Mesodermal cell (in vitro differentiated cells): ENCODE measurements at regions not wholly inside any gene's neighbourhood (a gene's known extent, or its start where the extent isn't known, plus 50 kb on each side); places are given as distances from the start of the nearest gene placed in this dataset.

ENCODE experiments used
- H3K27ac ChIP-seq: 2 replicates; pipeline ENCODE4 v1.7.0; 2013; ENCODE audit warnings: mild to moderate bottlenecking, low read depth, low read length, moderate library complexity; ENCODE audit not compliant: severe bottlenecking
- H3K36me3 ChIP-seq: 2 replicates; pipeline ENCODE4 v1.7.1; 2013; ENCODE audit warnings: mild to moderate bottlenecking, low read length, moderate library complexity; ENCODE audit not compliant: control insufficient read depth, insufficient read depth
- H3K4me1 ChIP-seq: one replicate; pipeline ENCODE4 v1.7.1; 2013; ENCODE audit warnings: mild to moderate bottlenecking, low read length; ENCODE audit not compliant: insufficient read depth, control insufficient read depth, poor library complexity, severe bottlenecking
- H3K4me3 ChIP-seq: 2 replicates; pipeline ENCODE4 v1.7.0; 2013; ENCODE audit warnings: low read length, control low read depth, mild to moderate bottlenecking; ENCODE audit not compliant: insufficient read depth, poor library complexity, severe bottlenecking; ENCODE audit errors: extremely low read depth
- H3K9me3 ChIP-seq: 2 replicates; pipeline ENCODE4 v1.7.1; 2013; ENCODE audit warnings: mild to moderate bottlenecking, low read length, moderate library complexity; ENCODE audit not compliant: control insufficient read depth
- WGBS, 2 experiments: methylation state at CpG; one replicate each; pipeline ENCODE4 v1.1.5; 2013; ENCODE audit warnings: missing lambda C conversion rate in 2 of 2; ENCODE audit not compliant: insufficient coverage in 2 of 2; 5-methylcytosine and 5-hydroxymethylcytosine counted together

DNA sequence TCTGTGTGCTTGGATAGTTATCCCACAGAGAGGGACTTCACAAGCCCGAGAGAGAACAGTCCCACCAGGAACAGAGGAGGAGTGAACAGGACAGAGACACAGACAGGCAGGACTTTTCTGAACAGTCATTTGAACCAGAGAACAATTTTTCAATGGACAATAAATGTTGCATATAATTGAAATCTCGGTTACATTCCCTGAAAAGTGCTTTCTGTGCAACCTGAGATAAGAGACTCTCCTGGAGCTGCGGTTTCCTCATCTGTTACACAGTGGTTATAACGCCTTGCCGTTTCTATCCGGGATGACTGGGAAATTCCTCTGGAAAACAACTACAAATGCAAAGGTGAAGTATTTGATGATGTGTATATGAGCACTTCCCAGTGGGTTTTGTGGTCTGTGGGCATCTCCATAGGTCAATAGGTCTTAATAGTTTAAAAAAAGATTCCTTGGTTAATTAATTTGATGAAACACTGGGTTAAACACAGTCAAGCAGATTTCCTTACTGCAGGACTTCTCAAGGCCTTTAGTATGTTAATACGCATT lies 87.2 kb upstream of the HPCAL1 start:
- H3K4me3 ChIP-seq = no peak overlapping the region
- H3K36me3 ChIP-seq = no peaks in the 10 kb centered on the region
- no peaks in the 10 kb centered on the region for H3K4me1 ChIP-seq
- H3K9me3 ChIP-seq = no peaks in the 10 kb centered on the region
- H3K27ac ChIP-seq = no peak overlapping the region
- 78 to 98% methylated on average over 3 to 7 of the region's 7 CpGs for WGBS, 2 experiments

DNA sequence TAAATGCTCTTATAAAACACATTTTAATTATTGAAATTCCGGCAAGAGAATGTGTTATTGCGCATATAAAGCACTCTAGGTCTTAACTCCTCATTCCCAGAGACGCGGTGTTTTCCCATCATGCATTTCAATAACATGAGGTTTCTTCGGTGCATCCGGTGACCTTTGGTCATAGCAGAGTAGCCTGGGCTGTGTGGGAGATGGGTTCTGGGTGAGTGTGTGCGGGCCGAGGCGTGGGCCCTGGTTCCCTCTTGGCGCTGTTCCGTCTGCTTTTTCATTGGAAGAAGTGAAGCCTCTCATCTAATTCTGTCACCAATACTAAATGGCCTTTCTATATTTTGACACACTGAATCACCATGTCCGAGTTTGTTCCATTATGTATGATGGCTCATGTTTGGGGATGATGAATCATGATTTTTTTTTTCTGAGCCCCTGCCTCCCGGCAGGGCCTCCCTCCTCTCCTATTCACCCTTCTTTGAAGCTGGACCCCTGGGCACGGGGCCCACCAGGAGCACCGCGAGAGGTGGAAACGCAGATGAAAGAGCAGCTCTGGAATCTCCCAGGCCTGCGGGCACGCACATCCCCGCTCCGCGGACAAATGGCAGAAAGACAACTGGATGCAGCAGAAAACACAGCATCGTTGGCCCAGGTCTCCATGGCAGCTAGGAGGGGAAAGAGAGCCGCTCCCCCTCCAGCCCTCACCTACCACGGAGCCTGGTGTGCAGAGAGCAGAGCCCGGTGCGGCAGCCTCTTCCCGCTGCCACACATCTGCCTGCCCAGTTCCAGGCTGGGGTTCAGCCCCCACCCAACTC lies 85.8 kb upstream of the HPCAL1 start:
- Histone ChIP-seq H3K4me3 (no peak overlapping the region), H3K36me3 (no peaks in the 10 kb centered on the region), H3K9me3 (no peaks in the 10 kb centered on the region), H3K27ac (no peak overlapping the region), H3K4me1 (no peaks in the 10 kb centered on the region)
- 87 to 95% methylated on average over 14 to 15 of the region's 28 CpGs for WGBS, 2 experiments

DNA sequence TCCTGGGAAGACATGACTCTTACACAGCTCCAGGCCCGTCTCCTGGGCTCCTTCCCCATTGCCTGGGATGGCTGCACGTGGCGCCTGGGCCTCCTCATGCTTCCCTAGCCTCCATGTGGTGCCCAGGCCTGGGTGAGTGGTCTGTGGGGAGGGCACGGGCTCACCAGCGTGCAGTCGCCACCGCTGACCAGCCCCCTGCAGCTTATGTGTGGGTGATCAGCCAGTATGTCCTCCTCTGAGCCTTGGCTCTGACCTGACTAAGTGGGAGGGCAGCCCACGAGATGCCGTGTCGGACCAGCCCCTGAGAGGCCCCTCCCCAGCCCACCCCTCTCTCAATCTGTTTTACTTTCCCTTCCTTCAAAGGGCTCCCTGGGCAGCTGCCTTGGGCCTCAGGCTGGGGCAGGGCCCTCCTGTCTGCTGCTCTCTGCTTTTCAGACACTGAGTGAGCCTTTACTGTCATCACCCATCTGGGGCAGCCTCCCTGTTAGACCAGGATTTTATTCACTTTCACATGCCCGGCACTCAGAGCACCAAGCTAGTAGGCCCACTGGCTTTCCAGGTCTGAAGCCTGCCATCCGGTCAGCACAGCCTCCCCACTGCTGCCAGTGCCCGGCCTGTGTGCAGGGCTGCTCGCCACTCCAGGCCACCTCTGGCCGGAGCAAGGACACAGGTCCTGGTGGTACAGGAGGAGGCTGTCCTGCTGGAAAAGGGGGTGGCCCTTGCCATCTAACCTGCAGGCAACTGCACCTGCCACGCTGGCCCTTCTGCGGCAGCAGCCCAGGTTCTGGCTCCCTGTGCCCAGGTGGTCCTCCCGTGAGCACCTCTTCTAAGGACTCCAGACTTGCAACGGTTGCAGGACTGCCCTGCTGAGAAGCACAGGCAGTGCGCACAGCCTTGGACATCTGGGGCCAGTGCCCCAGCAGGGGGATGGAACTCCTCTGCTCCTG lies 84.9 kb upstream of the HPCAL1 start:
- 93 to 96% methylated on average over 17 to 19 of the region's 20 CpGs for WGBS, 2 experiments
- no peaks in the 10 kb centered on the region for H3K4me1 ChIP-seq
- no peak overlapping the region for H3K4me3 ChIP-seq
- H3K9me3 ChIP-seq = no peaks in the 10 kb centered on the region
- no peaks in the 10 kb centered on the region for H3K36me3 ChIP-seq
- H3K27ac ChIP-seq = no peak overlapping the region

DNA sequence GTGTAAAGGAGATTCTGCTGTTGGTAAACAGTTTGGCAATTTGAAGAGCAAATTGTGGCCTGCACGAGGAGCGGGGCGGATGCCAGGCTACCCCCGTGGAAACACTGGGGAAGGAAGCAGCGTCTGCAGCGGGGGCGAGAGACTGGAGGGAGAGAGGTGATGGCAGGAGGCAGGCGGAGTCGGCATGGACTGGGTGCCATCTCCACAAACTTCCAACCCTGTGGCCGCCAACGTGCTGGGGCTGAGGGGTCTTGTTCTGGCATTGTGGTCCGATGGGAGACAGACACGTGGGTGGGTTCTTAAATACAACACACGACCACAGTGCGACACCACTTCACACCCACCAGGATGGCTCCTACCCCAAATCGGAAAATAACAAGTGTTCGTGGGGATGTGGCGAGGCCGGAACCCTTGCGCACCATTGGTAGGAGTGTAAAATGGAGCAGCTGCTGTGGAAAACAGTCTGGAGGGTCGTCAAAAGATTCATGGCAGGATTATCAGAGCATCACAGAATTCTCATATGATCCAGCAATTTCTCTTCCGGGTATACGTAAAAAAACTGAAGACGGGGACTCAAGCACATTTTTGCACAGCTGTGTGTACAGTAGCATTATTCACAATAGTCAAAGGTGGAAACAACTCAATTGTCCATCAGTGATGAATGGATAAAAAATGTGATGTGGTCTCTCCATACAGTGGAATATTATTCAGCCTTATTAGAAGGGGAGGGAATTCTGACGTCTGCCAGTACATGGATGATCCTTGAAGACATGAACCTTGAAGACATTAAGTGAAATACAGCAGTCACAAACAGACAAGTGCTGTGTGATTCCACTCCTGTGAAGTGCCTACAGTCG lies 82.4 kb upstream of the HPCAL1 start:
- Histone ChIP-seq H3K4me1 (no peaks in the 10 kb centered on the region), H3K27ac (no peak overlapping the region), H3K4me3 (no peak overlapping the region), H3K9me3 (no peaks in the 10 kb centered on the region), H3K36me3 (no peaks in the 10 kb centered on the region)
- WGBS, 2 experiments = 92 to 95% methylated on average over 17 to 18 of the region's 26 CpGs

DNA sequence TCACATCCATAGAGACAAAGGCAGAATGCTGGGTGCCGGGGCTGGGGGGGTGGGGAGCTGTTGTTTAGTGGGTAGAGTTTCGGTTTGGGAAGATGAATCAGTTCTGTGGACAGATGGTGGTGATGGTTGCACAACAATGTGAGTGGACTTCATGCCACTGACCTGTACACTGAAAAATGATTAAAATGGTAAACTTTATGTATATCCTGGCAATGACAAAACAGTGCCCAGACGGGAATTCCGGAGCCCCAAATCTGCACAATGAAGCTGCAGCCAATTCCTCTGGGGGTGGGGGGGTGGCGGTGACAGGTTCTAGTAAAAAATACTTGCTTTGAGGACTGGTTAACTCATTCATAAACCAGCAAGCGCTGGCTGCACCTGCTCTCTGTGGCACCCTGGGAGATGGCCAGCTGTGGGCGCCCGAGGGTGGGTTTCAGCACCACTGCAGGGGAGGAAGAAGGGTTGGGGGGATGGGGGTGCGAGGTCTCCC lies 81.8 kb upstream of the HPCAL1 start:
- WGBS, 2 experiments = 84 to 95% methylated on average over 6 to 9 of the region's 9 CpGs
- Histone ChIP-seq H3K9me3 (no peaks in the 10 kb centered on the region), H3K27ac (no peak overlapping the region), H3K4me3 (no peak overlapping the region), H3K36me3 (no peaks in the 10 kb centered on the region), H3K4me1 (no peaks in the 10 kb centered on the region)

DNA sequence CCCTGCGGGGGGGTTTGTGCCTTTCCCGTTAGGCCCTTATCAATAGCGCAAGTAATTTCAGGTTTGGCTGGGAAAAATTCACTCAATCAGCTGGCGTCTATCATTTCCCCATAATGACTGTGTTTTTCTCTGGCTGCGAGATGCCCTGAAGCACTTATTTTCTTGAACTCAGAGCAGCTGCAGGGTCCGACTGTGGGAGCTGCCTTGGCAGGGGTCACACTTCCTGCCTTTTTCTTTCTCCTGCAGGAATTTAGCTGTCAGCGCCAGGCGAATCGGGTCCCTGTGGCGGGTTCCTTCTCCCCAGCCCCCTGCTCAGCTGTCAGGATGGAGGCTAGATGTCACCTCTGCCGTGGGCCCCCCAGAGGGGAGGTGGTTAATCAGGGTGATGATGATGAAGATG lies 81.3 kb upstream of the HPCAL1 start:
- no peaks in the 10 kb centered on the region for H3K9me3 ChIP-seq
- 91 to 92% methylated on average over 6 of the region's 11 CpGs for WGBS, 2 experiments
- no peaks in the 10 kb centered on the region for H3K4me1 ChIP-seq
- no peak overlapping the region for H3K27ac ChIP-seq
- H3K4me3 ChIP-seq = no peak overlapping the region
- no peaks in the 10 kb centered on the region for H3K36me3 ChIP-seq

DNA sequence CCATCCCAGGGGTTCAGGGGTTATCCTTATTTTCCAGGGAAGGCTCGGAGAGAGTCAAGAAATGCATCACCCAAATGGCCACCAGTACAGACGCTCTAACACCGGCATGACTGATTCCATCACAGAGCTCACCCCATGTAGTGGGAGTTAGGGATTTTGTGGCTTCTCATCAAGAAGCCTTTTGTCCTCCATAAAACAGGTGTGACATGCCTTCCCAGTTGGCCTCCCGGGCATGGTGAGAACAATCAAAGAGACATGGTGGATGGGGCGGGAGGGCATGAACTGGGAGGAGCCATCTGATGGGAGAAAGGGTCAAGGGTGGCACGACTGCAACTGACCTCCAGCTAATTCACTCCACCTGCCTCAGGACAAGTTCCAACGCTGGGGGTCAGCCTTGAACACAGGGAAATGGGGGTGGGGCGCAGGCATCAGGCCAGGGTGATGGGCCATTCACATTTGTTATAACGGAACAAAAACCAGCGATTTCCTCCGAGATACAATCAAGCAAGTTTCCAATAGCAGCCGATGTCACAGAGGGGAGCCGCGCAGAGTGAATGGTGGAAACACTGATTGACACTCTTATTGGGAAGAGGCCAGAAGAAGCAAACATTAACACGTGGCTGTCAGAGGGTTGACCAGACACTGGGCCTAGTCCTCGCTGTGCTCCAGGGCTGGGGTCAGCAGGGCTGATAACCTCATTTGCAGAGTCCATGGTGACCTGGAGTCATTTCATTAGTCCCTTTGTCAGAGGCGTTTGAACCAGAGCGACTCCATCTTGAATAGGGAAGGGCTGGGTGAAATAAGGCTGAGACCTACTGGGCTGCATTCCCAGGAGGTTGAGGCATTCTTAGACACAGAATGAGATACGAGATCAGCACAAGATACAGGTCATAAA lies 80.5 kb upstream of the HPCAL1 start:
- no peak overlapping the region for H3K4me3 ChIP-seq
- WGBS, 2 experiments = 91 to 93% methylated on average over 16 to 18 of the region's 19 CpGs
- H3K36me3 ChIP-seq = no peaks in the 10 kb centered on the region

DNA sequence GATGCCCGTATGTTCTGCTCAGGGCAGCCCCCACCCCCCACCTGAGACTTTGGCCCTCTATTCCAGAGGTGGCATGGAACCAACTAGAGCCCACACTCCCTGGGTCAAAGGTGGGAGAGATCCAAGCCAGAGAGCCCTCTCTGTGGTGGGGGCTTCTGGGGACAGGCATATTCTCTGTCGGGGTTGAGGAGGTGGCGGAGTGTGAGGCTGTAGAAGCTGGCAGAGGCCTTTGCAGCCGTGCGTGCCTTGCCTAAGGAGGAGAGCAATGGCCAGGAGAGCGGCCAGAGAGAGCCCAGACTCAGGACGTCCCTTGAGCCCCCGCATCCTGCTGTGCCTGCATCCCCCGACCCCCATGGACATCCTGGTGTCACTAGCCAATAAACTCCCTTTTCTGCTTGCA lies 79.2 kb upstream of the HPCAL1 start:
- WGBS, 2 experiments = 87% methylated on average over 7 to 8 of the region's 9 CpGs
- no peaks in the 10 kb centered on the region for H3K36me3 ChIP-seq
- H3K9me3 ChIP-seq = no peaks in the 10 kb centered on the region
- H3K4me1 ChIP-seq = no peaks in the 10 kb centered on the region
- H3K4me3 ChIP-seq = no peak overlapping the region
- H3K27ac ChIP-seq = no peak overlapping the region

More for the DNA sequence above, 80.5 kb upstream of the HPCAL1 start:
- Histone ChIP-seq H3K4me1 (no peaks in the 10 kb centered on the region), H3K27ac (no peak overlapping the region), H3K9me3 (no peaks in the 10 kb centered on the region)

DNA sequence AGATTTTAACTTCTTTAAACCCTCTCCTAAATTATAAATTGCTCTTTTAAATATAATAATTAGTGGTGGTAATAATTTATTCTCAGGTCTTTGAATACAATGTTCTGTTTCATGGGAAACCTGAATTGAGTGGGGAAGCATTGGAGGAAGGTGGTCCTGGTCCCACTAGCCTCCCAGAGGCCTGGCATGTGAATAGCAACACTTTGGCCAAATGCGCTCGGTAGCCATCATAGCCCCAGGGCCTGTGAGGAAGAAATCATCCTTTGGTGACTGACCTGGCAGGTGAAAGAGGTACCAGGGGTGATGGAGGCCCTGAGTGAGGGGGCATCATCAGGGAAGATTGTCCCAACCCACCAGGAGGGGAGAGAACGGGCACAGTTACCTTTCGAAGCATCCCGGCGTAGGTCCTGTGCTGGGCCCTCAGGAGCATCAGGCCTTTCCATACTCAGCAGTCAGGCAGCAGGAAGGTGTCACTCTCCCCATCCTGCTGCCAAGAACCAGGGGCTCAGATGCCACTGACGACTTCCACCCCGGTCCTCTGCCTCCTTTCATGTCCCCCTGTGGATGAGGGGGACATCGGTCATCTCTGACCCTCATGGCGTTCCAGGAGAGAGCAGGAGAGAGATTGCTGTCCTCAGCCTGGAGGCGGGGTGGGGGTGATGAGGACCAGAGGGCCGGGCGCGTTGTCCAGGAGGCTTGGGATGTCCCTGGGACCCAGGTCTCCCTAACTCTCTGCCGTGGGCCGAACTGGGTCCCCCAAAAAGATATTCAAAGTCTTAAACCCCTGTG lies 78.6 kb upstream of the HPCAL1 start:
- Histone ChIP-seq H3K4me3 (no peak overlapping the region), H3K4me1 (no peaks in the 10 kb centered on the region)
- 81 to 92% methylated on average over 7 to 13 of the region's 16 CpGs for WGBS, 2 experiments

More for the DNA sequence above, 78.6 kb upstream of the HPCAL1 start:
- Histone ChIP-seq H3K9me3 (no peaks in the 10 kb centered on the region), H3K27ac (no peak overlapping the region), H3K36me3 (no peaks in the 10 kb centered on the region)
